HFF-Myc (cell line): ENCODE measurements at regions not wholly inside any gene's neighbourhood (a gene's known extent, or its start where the extent isn't known, plus 50 kb on each side); places are given as distances from the start of the nearest gene placed in this dataset.

Source experiments
- DNase-seq: peaks from one replicate; pipeline ENCODE4 v3.0.0-alpha.2; 2011; ENCODE audit warnings: low read depth; ENCODE audit errors: extremely low read depth
- H3K4me3 ChIP-seq: replicated peaks from 2 replicates; pipeline ENCODE4 v1.5.1; 2011; ENCODE audit warnings: low read depth, mild to moderate bottlenecking, control low read depth, low read length
- CTCF ChIP-seq: IDR thresholded peaks from 2 replicates; pipeline ENCODE4 v1.5.1; 2012; ENCODE audit warnings: mild to moderate bottlenecking, low read depth, low read length, control low read depth; ENCODE audit errors: missing control alignments

- DNase-seq = no peak
- H3K4me3 ChIP-seq = no peak overlapping the region
- TF ChIP-seq CTCF = no peak
Observed at GRCh38 chr14:95382747-95383146, 63.0 kb upstream of the CLMN start.

GRCh38 chr14:95381726-95382125 is 62.0 kb upstream of the CLMN start:
- H3K4me3 ChIP-seq = no peak overlapping the region
- DNase-seq = no peak
- TF ChIP-seq CTCF = no peak

- no peak for TF ChIP-seq CTCF
- no peak for DNase-seq
- no peak overlapping the region for H3K4me3 ChIP-seq
Observed at GRCh38 chr14:95380350-95381042, 60.8 kb upstream of the CLMN start.

GRCh38 chr14:95379634-95380033 is 59.9 kb upstream of the CLMN start:
- DNase-seq = no peak
- H3K4me3 ChIP-seq = no peak overlapping the region
- no peak for TF ChIP-seq CTCF

- no peak overlapping the region for H3K4me3 ChIP-seq
- TF ChIP-seq CTCF = no peak
- DNase-seq = no peak
Observed at GRCh38 chr14:95375539-95376109, 55.9 kb upstream of the CLMN start.

- no peak overlapping the region for H3K4me3 ChIP-seq
- no peak for TF ChIP-seq CTCF
- DNase-seq = no peak
Observed at GRCh38 chr14:95374239-95374997, 54.7 kb upstream of the CLMN start.
